HG03025 (cell line): ENCODE measurements at regions not wholly inside any gene's neighbourhood (a gene's known extent, or its start where the extent isn't known, plus 50 kb on each side); places are given as distances from the start of the nearest gene placed in this dataset.
"Not testable (repeated sequence)": the region's sequence is repeated elsewhere in the genome, so short reads cannot be mapped to it uniquely, and the experiment has no call there.

Experiments
- ATAC-seq: cut with Tn5 transposase; IDR thresholded peaks from one replicate; pipeline ENCODE4 v1.9.1; 2021; ENCODE audit warnings: mild to moderate bottlenecking, moderate library complexity; ENCODE audit not compliant: unreplicated experiment, low FRiP score

DNA sequence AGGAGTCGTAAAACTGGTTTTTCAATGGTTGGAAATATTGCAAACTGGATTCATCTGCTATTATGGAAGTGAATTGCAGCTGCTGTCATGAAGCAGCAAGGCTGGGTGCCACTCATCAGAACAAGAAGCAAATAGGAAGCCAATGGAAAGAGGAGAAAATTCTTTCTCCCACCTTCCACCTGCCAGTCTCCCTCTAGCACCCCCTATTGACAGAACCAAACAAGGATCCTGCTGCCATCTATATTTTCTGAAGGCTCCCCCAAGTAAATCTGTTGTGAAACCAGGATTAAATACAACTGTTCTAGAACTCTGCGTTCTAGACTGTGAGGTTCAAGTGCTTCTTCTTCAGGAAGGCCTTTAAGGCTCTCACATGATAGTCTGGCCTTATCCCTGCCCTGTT is 286.6 kb downstream of the AACS start:
- ATAC-seq = no peak

DNA sequence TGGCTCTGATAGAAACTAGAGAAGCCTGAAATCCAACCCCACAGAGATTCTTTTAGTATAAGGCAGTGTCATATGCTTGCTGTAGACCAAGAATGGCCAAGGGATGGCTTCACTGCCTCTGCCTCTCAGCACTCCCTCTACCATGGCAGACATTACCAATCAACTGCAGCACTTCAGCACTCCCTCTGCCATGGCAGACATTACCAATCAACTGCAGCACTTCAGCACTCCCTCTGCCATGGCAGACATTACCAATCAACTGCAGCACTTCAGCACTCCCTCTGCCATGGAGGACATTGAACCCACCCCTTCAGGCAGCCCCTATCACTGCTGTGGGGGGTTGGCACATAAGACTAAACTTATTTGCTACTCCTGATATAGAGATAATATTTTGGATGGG is 287.8 kb downstream of the AACS start:
- not testable (repeated sequence) for ATAC-seq

- ATAC-seq = no peak
Observed at GRCh38 chr12:125353871-125354270, 288.6 kb downstream of the AACS start.

DNA sequence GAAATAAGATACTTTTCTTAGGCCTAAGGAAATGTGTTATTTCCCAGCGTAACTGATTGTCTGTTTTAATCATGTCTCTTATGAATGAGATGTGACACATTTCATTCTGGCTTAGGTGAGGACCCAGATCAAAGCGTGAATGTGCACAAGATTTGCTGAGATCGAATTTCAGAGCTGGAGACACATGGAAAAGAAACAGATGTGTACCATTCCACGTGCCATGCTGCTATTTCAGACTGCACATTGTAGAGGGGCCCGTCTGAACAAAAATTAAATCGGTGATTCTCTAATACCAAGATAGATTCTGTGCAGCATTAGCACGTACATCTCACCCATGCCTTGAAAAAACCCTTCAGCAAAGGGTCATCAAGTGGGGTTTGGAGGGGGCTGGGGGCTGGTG is 290.4 kb downstream of the AACS start:
- no peak for ATAC-seq

DNA sequence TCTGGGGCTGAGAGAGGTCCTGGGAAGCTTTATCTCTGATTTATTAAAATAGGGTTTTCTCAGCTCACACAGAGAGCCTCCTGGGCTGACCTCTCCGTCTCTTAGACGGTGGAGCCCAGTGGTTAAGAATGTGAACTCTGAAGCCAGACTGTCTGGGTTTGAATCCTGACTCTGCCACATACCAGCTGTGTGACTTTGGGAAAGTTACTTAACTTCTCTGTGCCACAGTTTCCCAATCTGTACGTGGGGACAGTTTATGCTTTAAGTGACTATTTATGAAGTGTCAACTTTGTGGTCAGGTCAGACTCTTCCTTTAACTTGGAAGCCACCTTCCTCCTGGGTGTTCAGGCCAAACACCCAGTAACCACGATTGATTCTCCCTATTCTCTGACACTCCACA is 290.9 kb downstream of the AACS start:
- ATAC-seq = no peak

GRCh38 chr12:125357561-125357960 is 292.3 kb downstream of the AACS start:
- ATAC-seq = no peak

GRCh38 chr12:125360540-125360939 is 295.3 kb downstream of the AACS start:
- no peak for ATAC-seq

DNA sequence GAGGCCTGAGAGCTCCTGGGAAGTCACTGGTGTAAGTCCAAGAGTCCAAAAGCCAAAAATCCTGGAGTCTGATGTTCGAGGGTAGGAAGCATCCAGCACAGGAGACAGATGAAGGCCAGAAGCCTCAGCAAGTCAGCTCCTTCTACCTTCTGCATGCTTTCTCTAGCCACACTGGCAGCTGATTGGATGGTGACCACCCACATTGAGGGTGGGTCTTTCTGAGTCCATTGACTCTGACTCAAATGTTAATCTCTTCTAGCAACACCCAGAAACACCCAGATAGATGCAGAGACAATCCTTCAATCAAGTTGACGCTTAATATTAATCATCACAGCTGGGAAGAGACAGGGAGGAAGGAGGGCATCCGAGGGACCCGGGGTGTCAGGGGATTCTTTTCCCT is 305.8 kb downstream of the AACS start:
- ATAC-seq = no peak

DNA sequence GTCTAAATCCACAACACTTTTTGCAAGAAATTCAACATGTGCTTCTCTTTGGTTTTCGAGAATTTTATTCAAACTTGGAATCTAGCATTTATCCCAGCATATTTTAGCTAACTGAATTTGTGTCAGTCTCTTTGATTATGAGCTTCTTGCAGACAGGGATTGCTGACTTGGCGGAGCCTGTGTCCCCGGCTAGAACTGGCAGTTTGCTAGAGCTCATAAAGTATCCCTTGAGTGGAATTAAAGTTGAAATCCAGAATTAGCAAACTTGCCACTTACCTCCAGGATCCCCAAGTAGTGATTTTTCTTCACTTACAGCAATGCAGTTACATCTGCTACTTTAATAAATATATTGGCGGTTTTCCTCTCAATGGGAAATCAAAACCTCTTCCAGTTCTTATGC is 306.9 kb downstream of the AACS start:
- ATAC-seq = no peak

DNA sequence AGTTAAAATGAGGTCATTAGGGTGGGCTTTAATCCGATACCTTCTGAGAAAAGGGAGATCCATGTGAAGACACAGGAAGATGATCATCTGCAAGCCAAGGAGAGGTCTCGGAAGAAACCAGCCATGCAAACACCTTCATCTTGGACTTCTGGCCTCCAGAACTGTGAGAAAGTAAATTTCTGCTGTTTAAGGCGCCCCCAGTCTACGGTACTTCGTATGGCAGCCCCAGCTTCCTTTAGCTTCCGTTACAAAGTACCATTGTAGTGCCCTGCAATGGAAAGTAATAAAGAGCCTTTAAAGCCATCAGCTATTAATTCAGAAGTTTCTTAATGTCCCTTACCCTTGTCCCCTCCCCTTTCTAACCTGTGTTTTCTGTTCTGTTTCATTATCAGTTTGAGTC is 308.1 kb downstream of the AACS start:
- no peak for ATAC-seq

DNA sequence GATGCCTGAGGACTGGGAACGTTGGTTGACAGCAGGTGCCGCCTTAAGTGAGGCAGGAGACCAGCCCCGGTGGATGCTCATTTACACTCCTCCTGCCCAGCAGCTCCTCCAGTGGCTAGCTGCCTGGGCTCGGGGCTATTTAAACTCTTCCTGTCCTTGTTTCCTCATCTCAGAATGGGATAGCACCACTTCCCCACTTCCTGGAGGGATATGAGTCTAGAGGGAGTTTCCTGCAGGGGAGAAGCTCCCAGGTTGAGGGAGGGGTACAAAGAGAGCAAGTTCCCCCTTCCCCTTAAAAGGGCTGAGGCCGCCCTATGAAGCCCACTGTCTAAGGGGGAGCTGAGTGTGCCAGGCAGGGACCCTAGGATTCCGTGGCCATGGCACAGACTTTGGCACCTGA is 311.2 kb downstream of the AACS start:
- no peak for ATAC-seq

DNA sequence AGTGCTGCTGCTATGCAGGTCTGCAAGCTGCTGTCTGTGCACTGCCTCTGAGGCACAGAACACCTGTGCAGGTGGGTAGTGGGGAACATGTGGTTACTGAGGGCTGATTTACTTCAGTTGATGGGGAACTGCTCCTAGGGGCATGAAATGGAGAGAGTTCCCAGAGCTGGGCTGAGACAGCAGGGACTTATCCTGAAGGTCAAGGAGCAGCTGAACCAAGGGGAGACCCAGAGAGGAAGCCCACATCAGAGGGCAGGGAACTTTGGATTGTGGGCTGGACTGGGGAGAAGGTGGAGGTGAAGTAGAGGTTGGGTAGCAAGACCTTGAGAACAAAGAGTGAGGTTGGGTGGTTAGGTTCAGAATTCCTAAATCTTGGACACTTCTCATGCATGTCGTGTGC is 311.9 kb downstream of the AACS start:
- no peak for ATAC-seq

DNA sequence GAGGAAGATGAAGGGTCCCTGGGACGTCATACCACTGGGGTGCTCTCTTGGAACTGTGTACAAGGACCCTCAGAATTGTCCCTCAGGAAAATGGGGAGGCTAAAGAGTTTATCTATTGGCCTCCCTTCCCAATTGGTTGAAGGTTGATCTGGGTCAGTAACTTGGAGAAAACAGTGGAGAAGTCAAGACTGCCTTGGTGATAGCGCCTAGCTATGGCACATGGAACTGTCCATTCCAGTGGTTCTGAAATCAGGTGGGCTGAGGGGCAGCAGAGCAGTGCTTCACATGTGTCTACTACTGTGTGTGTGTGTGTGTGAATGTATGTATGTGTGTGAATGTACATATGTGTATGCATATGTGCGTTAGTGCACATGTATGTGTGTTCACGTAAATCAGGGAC is 316.1 kb downstream of the AACS start:
- no peak for ATAC-seq

- no peak for ATAC-seq
Observed at GRCh38 chr12:125382926-125383325, 317.7 kb downstream of the AACS start.

GRCh38 chr12:125386652-125387051 is 321.4 kb downstream of the AACS start:
- no peak for ATAC-seq

DNA sequence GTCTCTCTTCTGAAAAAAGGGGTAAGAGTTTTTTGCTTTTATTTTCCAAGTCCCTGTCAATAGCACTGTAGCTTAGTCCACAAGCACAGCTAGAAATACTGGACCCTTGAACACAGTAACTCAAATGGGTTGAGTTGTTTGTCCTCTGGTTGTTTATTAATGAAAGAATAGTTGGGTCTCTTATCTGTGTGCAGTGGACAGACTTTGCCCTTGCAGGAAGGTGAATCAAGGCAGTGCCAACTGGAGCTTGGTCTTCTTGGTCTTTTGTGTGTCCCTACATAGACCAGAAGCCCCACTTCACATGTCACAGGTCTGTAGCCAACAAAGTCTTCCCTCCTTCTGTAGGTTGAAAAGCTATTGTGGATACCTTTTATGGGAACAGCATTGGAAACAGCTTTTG is 322.0 kb downstream of the AACS start:
- no peak for ATAC-seq

DNA sequence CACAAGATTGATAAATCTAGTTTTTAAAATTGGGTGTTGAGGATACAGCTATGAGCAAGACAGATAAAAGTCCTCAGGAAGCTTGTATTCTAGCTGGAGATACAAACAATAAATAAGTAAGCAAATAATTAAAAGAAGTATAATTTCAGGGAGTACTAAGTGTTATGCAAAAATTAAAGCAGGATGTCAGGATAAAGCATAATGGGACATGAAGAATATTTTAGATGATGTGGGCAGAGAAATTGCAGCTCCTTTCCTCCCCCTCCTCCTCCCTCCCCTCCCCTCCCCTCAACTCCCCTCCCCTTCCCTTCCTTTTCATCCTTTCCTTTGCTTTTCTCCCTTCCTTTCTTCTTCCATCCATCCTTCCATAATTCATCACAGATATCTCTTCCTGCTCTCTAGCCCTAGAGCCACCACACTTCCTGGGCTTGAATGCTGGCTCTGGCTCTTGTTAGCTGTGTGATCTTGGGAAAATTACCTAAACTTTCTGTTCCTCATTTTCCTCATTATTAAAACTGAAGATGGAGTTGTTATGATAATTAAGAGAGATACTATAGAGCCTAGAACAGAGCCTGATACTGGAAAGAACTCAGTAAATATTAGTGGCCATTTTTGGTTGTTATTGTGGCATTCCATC is 323.9 kb downstream of the AACS start:
- no peak for ATAC-seq

DNA sequence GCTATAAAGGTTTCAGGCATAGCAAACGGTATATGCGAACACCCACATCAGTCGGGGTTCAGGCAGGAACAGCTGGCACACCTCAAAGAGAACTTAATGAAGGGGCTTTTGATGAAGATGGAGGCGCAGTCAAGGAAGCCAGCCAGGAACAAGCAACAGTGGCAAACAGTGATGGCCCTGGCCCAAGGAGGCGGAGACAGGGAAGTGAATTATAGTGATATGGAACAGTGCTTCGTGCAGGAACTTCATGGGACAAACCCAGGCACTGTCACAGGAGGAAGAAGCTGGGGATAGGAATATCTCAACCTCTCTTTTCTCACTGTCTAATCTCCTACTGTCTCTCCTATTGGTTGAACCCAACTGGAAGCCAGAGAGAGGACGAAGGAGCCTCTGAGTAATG is 328.3 kb downstream of the AACS start:
- no peak for ATAC-seq

DNA sequence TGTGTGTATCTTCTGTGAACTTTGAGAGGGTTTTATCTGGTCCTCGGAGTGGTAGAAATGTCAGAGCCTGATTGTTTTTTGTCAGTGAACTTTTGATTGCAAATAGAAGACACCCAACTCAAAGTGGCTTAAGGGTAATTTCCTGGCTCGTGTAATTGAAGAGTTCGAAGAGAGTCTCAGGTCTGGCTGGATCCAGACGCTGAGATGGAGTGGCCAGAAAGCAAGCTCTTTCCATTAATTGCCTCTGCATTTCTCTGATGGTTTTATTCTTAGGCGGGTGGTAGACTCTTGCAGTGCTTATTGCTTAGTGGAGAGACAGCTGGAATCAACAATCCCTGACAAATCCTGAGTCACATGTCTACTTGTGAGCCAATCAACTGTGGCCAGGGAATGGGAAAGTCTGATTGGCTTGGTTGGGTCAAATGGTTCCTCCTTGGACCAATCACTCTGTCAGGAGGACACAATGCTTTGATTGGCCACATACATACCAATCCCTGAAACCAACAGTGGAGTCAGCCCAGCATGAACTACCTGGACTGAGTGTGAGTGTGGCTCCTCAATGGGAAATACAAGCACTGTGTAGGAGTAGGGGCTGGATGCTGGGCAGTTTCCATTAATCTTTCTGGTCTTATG is 330.5 kb downstream of the AACS start:
- ATAC-seq = no peak

DNA sequence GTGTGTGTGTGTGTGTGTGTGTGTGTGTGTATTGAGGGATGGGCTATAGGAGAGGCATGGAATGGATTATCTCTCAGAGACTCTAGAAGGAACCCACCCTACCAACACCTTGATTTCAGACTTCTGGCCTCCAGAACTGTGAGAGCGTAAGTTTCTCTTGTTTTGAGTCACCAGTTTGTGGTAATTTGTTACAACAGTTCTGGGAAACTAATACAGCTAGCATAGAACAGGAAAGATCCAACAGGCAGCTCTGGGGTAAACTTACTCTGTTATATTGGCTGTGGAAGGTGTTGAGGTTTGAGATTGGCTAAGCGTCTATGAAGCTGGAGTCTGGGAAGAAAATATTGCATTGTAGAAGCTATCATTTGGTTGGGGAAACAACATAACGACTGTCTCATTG is 334.3 kb downstream of the AACS start:
- ATAC-seq = no peak

DNA sequence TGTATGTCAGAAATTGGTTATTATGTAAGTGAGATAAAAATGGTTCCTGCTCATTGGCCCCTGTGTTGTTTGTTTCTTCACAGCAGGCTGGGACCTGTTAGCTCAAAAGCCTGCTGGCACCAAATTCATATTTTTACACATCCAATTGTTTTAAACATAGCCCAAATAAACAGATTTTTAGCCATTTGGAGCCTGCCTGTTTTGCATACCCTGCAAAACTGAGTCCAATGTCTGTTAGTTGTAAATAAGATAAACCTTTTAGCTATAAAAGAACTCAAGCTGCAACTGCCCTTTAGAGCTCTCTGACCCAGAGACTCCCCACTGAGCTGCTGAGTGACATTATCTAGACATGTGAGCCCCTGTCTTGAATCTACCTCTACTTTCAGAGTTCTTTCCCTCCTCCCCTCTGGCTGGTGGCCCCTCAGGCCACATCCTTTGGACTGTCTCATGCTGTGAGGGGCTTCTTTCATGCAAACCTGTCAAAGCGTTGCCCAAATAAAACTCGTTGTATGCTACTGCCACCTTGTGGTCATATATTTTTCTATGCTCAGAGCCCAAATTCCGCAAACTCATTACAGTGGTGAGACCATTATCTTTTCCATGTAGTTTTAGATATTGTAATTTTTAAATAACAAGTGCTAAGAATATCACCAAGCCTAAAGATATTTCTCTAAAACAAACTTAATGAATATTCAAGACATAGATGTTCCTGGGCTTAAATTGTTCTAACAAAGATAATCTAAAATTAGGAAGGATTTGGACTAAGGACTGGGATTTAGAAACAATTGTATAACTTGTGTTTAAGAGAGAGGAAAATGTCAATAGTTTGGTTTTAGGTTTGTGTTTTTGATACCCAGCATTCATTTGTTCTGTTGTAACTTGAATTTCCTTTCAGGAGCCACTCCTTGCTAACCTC is 337.9 kb downstream of the AACS start:
- ATAC-seq = no peak

- no peak for ATAC-seq
Observed at GRCh38 chr12:125403843-125404242, 338.6 kb downstream of the AACS start.
